SJCRH30 (cell line): ENCODE measurements at regions not wholly inside any gene's neighbourhood (a gene's known extent, or its start where the extent isn't known, plus 50 kb on each side); places are given as distances from the start of the nearest gene placed in this dataset.

Experiments
- DNase-seq, 2 experiments: peaks; one replicate each; pipeline ENCODE4 v3.0.0-alpha.2; 2015 to 2020
- H3K27ac ChIP-seq: fragments of 250-450 bp; sonication (Bioruptor Pico); 2 replicates; pipeline ENCODE4 v1.5.1; 2020; ENCODE audit warnings: mild to moderate bottlenecking, moderate library complexity
- H3K27me3 ChIP-seq: fragments of 250-450 bp; sonication (Bioruptor Pico); 2 replicates; pipeline ENCODE4 v1.5.1; 2020; ENCODE audit warnings: mild to moderate bottlenecking, moderate library complexity
- H3K36me3 ChIP-seq: fragments of 250-450 bp; sonication (Bioruptor Pico); 2 replicates; pipeline ENCODE4 v1.5.1; 2020; ENCODE audit warnings: mild to moderate bottlenecking, moderate library complexity
- H3K4me1 ChIP-seq: fragments of 250-450 bp; sonication (Bioruptor Pico); 2 replicates; pipeline ENCODE4 v1.5.1; 2020; ENCODE audit warnings: mild to moderate bottlenecking, moderate library complexity
- H3K4me3 ChIP-seq: fragments of 250-450 bp; sonication (Bioruptor Pico); 2 replicates; pipeline ENCODE4 v1.5.1; 2020; ENCODE audit warnings: mild to moderate bottlenecking, moderate library complexity
- H3K9me3 ChIP-seq: fragments of 250-450 bp; sonication (Bioruptor Pico); replicated peaks from 2 replicates; pipeline ENCODE4 v1.5.1; 2020; ENCODE audit warnings: mild to moderate bottlenecking, moderate library complexity

GRCh38 chr18:47605093-47605492 is 325.4 kb downstream of the SMAD2 start:
- H3K9me3 ChIP-seq: no peaks in the 10 kb centered on the region
- no peak for DNase-seq
- no peak overlapping the region for H3K4me3 ChIP-seq
- no peaks in the 10 kb centered on the region for H3K27me3 ChIP-seq
- no peak overlapping the region for H3K27ac ChIP-seq
- H3K4me1 ChIP-seq: no peaks in the 10 kb centered on the region
- H3K36me3 ChIP-seq: no peaks in the 10 kb centered on the region

- H3K27ac ChIP-seq: no peak overlapping the region
- no peaks in the 10 kb centered on the region for H3K36me3 ChIP-seq
- no peak for DNase-seq
- no peaks in the 10 kb centered on the region for H3K9me3 ChIP-seq
- H3K4me1 ChIP-seq: no peaks in the 10 kb centered on the region
- no peaks in the 10 kb centered on the region for H3K27me3 ChIP-seq
- no peak overlapping the region for H3K4me3 ChIP-seq
Measured at GRCh38 chr18:47604021-47604420, 326.4 kb downstream of the SMAD2 start.

DNA sequence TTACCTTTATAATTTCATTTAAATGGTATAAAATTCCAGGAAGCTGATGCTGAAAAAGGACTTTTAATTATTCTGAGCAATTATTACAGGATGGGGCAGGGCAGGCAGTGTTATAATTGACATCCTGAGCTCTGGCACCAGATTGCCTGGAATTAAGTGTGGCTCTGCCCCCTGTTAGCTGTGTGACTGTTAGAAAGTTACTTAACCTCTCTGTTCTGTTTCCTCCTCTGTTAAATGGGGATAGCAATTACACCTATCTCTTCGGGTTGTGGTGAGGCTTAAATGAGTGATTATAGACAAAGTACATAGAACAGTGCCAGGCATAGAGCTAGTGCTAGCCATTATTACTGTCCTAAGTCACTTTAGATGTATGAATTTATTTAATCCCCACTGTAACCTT is 327.3 kb downstream of the SMAD2 start:
- Histone ChIP-seq H3K4me3 (no peak overlapping the region), H3K4me1 (no peaks in the 10 kb centered on the region), H3K9me3 (no peaks in the 10 kb centered on the region), H3K27ac (no peak overlapping the region), H3K36me3 (no peaks in the 10 kb centered on the region), H3K27me3 (no peaks in the 10 kb centered on the region)
- no peak for DNase-seq

- no peaks in the 10 kb centered on the region for H3K9me3 ChIP-seq
- no peak overlapping the region for H3K4me3 ChIP-seq
- H3K4me1 ChIP-seq: no peaks in the 10 kb centered on the region
- no peaks in the 10 kb centered on the region for H3K27me3 ChIP-seq
- H3K36me3 ChIP-seq: no peaks in the 10 kb centered on the region
- DNase-seq: no peak
- no peak overlapping the region for H3K27ac ChIP-seq
Measured at GRCh38 chr18:47602273-47602897, 328.1 kb downstream of the SMAD2 start.

DNA sequence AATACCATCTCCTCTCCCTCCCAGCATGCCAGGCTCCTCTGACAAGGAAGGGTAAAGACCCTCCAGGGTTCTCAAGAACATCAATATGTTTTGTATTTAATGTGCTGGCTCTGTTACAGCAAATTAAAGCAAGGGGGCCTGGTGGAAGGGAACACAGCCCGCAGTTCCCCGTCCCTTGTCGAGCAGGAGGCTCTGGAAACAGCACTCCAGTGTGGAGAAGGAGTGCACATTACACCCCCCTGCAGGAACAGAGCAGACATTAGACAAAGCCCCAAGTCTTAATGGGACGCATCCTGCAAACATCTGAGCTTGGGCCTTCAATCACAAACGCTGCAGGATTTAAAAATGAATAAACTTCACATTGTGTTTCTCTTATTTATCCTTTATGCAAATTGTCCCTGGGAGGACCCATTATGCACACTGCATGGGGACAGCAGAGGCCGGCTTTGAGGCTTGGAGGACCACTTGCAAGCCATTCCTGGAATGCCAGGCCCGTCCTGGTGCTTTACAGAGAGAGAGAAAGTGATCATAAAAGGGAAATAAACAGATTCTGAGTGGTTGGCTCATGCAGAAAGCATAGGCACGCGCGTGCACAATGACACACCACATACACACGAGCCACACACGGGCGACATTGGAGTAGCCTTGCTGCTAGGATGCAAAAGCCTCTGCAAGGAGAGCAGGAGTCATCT is 328.7 kb downstream of the SMAD2 start:
- Histone ChIP-seq H3K36me3 (no peaks in the 10 kb centered on the region), H3K9me3 (no peaks in the 10 kb centered on the region), H3K4me1 (no peaks in the 10 kb centered on the region), H3K27ac (no peak overlapping the region), H3K27me3 (no peaks in the 10 kb centered on the region), H3K4me3 (no peak overlapping the region)
- DNase-seq: no peak

GRCh38 chr18:47595831-47596501 is 334.5 kb downstream of the SMAD2 start:
- no peaks in the 10 kb centered on the region for H3K4me1 ChIP-seq
- peak; percentile 25 to 45 for DNase-seq

DNA sequence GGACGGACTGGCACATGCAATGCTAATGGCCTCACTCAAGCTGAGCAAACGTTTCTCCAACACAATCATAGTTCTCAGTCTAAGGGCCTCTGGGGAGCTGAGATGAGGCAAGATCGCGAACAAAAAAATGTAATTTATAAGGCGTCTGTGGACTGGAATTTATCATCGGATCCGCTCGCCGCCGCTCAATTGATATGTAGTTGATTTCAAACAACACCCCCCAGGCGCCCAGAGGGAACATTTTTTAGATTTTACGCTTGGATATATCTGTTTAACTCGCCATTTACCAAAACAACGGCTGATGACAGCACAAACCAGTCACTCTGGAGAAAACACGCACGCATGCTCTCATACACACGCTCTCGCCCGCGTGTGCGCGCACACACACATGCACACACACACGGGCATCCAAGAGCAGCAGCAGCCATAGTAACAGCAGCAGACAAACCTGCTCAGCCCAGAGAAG is 335.8 kb downstream of the SMAD2 start:
- Histone ChIP-seq H3K9me3 (no peaks in the 10 kb centered on the region), H3K27ac (no peak overlapping the region), H3K4me1 (no peaks in the 10 kb centered on the region), H3K4me3 (no peak overlapping the region), H3K36me3 (no peaks in the 10 kb centered on the region), H3K27me3 (no peaks in the 10 kb centered on the region)
- no peak for DNase-seq

More at GRCh38 chr18:47595831-47596501, 334.5 kb downstream of the SMAD2 start:
- H3K9me3 ChIP-seq: no peaks in the 10 kb centered on the region
- no peaks in the 10 kb centered on the region for H3K27me3 ChIP-seq
- H3K27ac ChIP-seq: no peak overlapping the region
- H3K36me3 ChIP-seq: no peaks in the 10 kb centered on the region
- H3K4me3 ChIP-seq: no peak overlapping the region

DNA sequence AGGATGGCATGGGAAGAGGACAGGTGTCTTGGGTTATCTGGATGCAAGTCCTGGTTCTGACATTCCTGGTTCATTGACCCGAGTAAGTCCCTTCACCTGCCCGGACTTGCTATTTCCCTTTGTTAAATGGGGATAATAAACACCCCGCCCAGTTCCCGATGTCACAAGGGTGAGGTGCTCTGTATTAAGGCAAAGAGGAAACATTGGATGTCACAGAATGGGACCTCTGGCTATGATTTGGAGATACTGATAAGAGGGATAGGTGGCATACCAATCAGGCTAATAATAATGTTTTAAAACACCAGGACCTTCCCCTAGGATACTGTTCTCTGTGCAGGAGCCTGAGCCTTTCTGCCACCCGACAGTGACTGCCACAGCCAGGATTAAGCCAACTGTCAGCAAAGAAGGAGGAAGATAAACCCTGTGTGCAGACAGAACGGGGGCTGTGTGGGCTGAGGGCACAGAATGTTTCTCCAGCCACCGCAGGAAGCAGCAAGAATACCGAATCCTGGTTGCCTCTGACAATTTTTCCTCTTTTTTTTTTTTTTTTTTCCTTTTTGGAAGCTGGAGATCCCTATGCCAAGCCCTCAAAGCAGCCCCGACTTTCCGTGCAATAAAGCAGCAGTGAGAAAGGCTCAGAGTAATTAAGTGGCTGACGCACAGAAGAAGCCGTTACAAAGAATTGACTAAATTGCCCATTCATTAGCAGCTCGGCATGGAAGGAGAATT is 336.6 kb downstream of the SMAD2 start:
- H3K36me3 ChIP-seq: no peaks in the 10 kb centered on the region
- no peaks in the 10 kb centered on the region for H3K4me1 ChIP-seq
- DNase-seq: no peak

GRCh38 chr18:47591429-47591828 is 339.0 kb downstream of the SMAD2 start:
- no peak overlapping the region for H3K4me3 ChIP-seq
- H3K27me3 ChIP-seq: no peaks in the 10 kb centered on the region
- no peaks in the 10 kb centered on the region for H3K9me3 ChIP-seq
- no peak overlapping the region for H3K27ac ChIP-seq
- no peaks in the 10 kb centered on the region for H3K4me1 ChIP-seq
- DNase-seq: no peak
- no peaks in the 10 kb centered on the region for H3K36me3 ChIP-seq

More for the DNA sequence above, 336.6 kb downstream of the SMAD2 start:
- Histone ChIP-seq H3K27ac (no peak overlapping the region), H3K4me3 (no peak overlapping the region), H3K9me3 (no peaks in the 10 kb centered on the region), H3K27me3 (no peaks in the 10 kb centered on the region)

GRCh38 chr18:47587587-47587986 is 336.1 kb upstream of the SKOR2 start:
- H3K27me3 ChIP-seq: no peaks in the 10 kb centered on the region
- no peak for DNase-seq
- H3K27ac ChIP-seq: no peak overlapping the region
- no peaks in the 10 kb centered on the region for H3K36me3 ChIP-seq
- H3K4me1 ChIP-seq: no peaks in the 10 kb centered on the region
- no peaks in the 10 kb centered on the region for H3K9me3 ChIP-seq
- no peak overlapping the region for H3K4me3 ChIP-seq

DNA sequence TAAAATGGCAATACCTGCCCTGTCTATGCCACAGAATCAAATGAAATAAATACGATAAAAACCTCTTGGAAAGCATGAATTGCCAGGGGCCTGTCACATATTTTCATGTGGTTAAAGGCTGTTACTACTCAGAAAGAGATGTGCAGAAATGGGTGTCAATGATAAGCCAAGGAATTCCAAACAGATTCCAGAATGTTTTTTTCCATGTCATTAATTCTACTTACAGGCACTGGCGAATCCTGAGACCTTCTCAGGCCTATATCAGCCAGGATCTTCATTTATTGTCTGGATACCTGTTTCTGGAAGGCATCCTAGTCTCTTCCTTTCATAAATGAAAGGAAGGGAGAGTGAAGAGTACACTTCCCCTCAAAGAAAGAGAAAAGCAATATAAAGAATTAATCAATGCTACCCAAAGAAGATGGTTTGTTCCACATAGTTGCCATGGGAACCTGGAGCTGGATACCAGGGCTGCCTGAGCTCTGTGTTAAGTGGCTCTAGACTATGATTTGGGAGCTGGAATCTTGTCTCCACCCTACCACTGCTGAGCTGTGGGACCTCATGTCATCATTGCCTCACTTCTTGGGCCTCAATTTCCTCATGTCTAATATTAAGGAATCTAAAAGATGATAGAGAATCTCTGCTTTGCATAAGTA is 335.1 kb upstream of the SKOR2 start:
- no peaks in the 10 kb centered on the region for H3K4me1 ChIP-seq
- no peaks in the 10 kb centered on the region for H3K27me3 ChIP-seq
- H3K4me3 ChIP-seq: no peak overlapping the region

DNA sequence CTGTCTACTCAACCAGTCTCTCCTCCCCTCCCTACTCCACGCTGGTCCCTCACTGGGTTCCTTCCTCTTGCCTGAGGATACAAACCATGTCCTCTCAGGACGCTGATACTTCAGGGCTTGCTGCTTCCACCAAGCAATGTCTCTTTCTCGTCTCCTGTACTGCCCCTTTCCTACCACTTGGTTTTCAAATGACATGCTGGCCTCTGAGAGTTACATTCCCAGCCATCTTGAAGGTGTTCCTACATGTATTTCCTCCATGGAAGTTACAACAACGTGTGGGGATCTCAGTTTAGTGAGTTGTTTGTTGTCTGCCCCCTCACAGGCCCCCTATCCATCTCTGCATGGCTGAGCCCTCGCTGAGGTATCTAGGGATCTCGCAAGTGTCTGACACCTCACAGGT is 334.5 kb upstream of the SKOR2 start:
- Histone ChIP-seq H3K27me3 (no peaks in the 10 kb centered on the region), H3K4me1 (no peaks in the 10 kb centered on the region), H3K27ac (no peak overlapping the region), H3K4me3 (no peak overlapping the region), H3K9me3 (no peaks in the 10 kb centered on the region), H3K36me3 (no peaks in the 10 kb centered on the region)
- DNase-seq: no peak

More for the DNA sequence above, 335.1 kb upstream of the SKOR2 start:
- no peaks in the 10 kb centered on the region for H3K36me3 ChIP-seq
- DNase-seq: no peak
- H3K9me3 ChIP-seq: no peaks in the 10 kb centered on the region
- no peak overlapping the region for H3K27ac ChIP-seq

DNA sequence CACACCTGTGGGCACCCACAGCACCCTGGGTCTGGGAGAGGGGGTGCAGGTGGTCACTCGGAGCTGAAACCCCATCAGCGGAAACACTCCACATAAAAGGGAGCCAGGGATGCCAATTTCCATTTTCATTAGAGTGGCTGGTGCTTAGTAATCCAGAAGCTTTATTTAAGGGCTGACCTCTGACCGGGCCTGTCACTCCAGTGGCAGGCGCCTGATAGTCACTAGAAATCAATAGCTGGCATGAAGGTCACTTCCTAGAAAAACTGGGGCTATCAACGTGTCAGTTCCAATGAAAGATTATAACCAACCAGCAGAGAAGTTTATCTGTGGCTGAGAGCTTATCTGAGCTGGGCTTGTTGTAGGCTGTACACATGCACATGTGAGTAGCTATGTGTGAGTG is 333.7 kb upstream of the SKOR2 start:
- Histone ChIP-seq H3K27ac (no peak overlapping the region), H3K36me3 (no peaks in the 10 kb centered on the region), H3K4me3 (no peak overlapping the region), H3K4me1 (no peaks in the 10 kb centered on the region), H3K9me3 (no peaks in the 10 kb centered on the region), H3K27me3 (no peaks in the 10 kb centered on the region)
- DNase-seq: no peak

DNA sequence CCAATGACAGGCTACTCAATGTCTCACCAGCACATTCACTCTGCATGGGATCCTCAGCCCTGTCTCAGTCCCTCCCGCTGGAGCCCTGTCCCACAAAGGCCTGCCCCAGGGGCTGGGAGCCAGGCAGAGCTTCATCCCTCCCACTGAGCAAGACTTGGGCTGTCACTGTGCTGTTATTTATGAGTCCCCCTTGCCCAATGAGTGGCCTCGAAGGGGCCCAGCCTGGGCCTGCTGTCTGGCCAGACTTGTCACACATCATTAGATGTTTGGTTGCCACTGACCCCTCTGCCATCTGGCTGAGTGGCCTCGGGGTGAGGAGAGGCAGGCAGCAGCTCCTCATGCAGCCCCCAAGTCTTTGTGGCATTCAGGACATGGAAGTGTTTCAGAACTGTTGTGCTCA is 330.6 kb upstream of the SKOR2 start:
- no peaks in the 10 kb centered on the region for H3K36me3 ChIP-seq
- no peak for DNase-seq
- H3K27ac ChIP-seq: no peak overlapping the region
- no peaks in the 10 kb centered on the region for H3K27me3 ChIP-seq
- no peaks in the 10 kb centered on the region for H3K4me1 ChIP-seq
- no peak overlapping the region for H3K4me3 ChIP-seq
- no peaks in the 10 kb centered on the region for H3K9me3 ChIP-seq
